K562 (cell line): ENCODE measurements at regions not wholly inside any gene's neighbourhood (a gene's known extent, or its start where the extent isn't known, plus 50 kb on each side); places are given as distances from the start of the nearest gene placed in this dataset.

Experiments used
- COPS2 ChIP-seq: fragments of 450-650 bp; conservative IDR thresholded peaks from 2 replicates; pipeline ENCODE4 v1.6.1; 2016; ENCODE audit warnings: mild to moderate bottlenecking, moderate library complexity
- CREM ChIP-seq: IDR thresholded peaks from 2 replicates; pipeline ENCODE4 v1.6.1; 2014; ENCODE audit warnings: antibody characterized with exemption, low read depth
- DDX20 ChIP-seq: fragments of 450-650 bp; IDR thresholded peaks from 2 replicates; pipeline ENCODE4 v1.6.1; 2016; ENCODE audit warnings: missing genetic modification characterization, low read depth, mild to moderate bottlenecking, missing compliant biosample characterization, moderate library complexity
- FOS ChIP-seq: IDR thresholded peaks from 3 replicates; pipeline ENCODE4 v1.6.1; 2011; ENCODE audit not compliant: insufficient read length; ENCODE audit errors: extremely low read depth
- NCOR1 ChIP-seq: fragments of 450-650 bp; IDR thresholded peaks from 2 replicates; pipeline ENCODE4 v1.6.1; 2016; ENCODE audit warnings: mild to moderate bottlenecking, moderate library complexity
- POLR2A ChIP-seq: fragments of 450-650 bp; conservative IDR thresholded peaks from 2 replicates; pipeline ENCODE4 v1.6.1; 2016
- POLR2AphosphoS2 ChIP-seq: IDR thresholded peaks from 2 replicates; pipeline ENCODE4 v1.6.1; 2012; ENCODE audit warnings: low read length, improper control_type of control experiment
- RFX5 ChIP-seq: IDR thresholded peaks from 2 replicates; pipeline ENCODE4 v1.6.1; 2011; ENCODE audit warnings: low read depth, mild to moderate bottlenecking, improper control_type of control experiment, low read length
- TAF1 ChIP-seq: IDR thresholded peaks from 2 replicates; pipeline ENCODE4 v1.6.1; 2011; ENCODE audit warnings: mild to moderate bottlenecking, low read length, moderate library complexity; ENCODE audit not compliant: insufficient read depth, control insufficient read depth, severe bottlenecking; ENCODE audit errors: extremely low read depth
- ZNF140 ChIP-seq: fragments of 250-450 bp; sonication (Bioruptor Pico); IDR thresholded peaks from 2 replicates; pipeline ENCODE4 v1.8.0; 2021; ENCODE audit warnings: moderate library complexity, mild to moderate bottlenecking, inconsistent platforms
- TF ChIP-seq, protein P1 (sequence below), 3 experiments: IDR thresholded peaks in 2 of 3; conservative IDR thresholded peaks in 1 of 3; 2 replicates each; pipeline ENCODE4 v1.5.1; 2011 to 2012; ENCODE audit warnings: low read length in 3 of 3, mild to moderate bottlenecking in 3 of 3, control low read depth in 2 of 3, improper control_type of control experiment in 1 of 3, inconsistent platforms in 1 of 3, low read depth in 1 of 3, mixed read lengths in 1 of 3, moderate library complexity in 1 of 3; ENCODE audit not compliant: insufficient read depth in 2 of 3
- TF ChIP-seq, protein P2 (sequence below): fragments of 450-650 bp; IDR thresholded peaks from 2 replicates; pipeline ENCODE4 v1.6.1; 2016; ENCODE audit warnings: borderline replicate concordance
- TF ChIP-seq, protein P3 (sequence below): sonication (generic); formaldehyde crosslinking; IDR thresholded peaks from 2 replicates; pipeline ENCODE4 v1.8.1; 2023; ENCODE audit warnings: mild to moderate bottlenecking, missing genetic modification reagents
- TF ChIP-seq, protein P4 (sequence below): sonication (generic); formaldehyde crosslinking; IDR thresholded peaks from 2 replicates; pipeline ENCODE4 v1.8.0; 2022; ENCODE audit warnings: mild to moderate bottlenecking, missing genetic modification reagents

DNA sequence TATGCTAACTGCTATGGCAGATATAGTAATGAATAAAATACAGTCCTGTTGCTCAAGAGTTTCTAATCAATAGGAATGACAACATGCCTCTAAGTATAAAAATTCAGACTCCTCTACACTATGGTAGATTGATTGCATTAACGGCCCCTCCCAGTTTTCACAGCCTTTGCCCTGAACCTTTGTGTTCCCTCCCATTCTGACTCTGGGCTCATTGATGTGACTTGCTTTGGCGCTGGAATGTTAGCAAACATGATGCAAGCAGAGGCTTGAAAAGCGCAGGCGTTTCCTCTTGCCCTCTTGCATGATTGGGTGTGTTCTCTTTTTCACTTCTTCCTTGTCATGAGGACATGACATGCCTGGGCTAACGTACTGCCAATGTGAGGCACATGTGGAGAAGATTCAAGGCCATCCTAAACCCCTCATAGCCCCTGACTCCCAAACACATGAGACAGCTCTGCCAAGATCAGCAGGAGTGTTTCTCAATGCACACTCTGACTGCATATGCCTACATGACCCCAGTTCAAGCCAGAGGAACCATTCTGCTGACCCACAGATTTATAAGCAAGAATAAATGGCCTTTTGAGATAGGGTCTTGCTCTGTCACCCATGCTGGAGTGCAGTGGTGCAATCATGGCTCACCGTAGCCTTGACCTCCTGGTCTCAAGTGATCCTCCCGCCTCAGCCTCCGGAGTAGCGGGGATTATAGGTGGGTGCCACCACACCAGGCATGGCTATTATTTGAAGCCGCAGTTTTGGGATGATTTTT is 49.7 kb upstream of the CD28 start:
- TF ChIP-seq, protein P1, sequence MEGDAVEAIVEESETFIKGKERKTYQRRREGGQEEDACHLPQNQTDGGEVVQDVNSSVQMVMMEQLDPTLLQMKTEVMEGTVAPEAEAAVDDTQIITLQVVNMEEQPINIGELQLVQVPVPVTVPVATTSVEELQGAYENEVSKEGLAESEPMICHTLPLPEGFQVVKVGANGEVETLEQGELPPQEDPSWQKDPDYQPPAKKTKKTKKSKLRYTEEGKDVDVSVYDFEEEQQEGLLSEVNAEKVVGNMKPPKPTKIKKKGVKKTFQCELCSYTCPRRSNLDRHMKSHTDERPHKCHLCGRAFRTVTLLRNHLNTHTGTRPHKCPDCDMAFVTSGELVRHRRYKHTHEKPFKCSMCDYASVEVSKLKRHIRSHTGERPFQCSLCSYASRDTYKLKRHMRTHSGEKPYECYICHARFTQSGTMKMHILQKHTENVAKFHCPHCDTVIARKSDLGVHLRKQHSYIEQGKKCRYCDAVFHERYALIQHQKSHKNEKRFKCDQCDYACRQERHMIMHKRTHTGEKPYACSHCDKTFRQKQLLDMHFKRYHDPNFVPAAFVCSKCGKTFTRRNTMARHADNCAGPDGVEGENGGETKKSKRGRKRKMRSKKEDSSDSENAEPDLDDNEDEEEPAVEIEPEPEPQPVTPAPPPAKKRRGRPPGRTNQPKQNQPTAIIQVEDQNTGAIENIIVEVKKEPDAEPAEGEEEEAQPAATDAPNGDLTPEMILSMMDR (IDR thresholded peaks at IDR 0.05 in 2 of 3, conservative IDR thresholded peaks at IDR 0.05 in 1 of 3; ENCODE audit: insufficient read depth in 2 of 3, low read depth in 1 of 3, low read length in 3 of 3), result no peak
- TF ChIP-seq POLR2A, result no peak
- TF ChIP-seq DDX20, result no peak
- no peak for TF ChIP-seq TAF1
- TF ChIP-seq FOS, result no peak
- TF ChIP-seq NCOR1, result no peak
- TF ChIP-seq POLR2AphosphoS2, result no peak
- TF ChIP-seq, protein P2, sequence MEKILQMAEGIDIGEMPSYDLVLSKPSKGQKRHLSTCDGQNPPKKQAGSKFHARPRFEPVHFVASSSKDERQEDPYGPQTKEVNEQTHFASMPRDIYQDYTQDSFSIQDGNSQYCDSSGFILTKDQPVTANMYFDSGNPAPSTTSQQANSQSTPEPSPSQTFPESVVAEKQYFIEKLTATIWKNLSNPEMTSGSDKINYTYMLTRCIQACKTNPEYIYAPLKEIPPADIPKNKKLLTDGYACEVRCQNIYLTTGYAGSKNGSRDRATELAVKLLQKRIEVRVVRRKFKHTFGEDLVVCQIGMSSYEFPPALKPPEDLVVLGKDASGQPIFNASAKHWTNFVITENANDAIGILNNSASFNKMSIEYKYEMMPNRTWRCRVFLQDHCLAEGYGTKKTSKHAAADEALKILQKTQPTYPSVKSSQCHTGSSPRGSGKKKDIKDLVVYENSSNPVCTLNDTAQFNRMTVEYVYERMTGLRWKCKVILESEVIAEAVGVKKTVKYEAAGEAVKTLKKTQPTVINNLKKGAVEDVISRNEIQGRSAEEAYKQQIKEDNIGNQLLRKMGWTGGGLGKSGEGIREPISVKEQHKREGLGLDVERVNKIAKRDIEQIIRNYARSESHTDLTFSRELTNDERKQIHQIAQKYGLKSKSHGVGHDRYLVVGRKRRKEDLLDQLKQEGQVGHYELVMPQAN, result no peak
- TF ChIP-seq ZNF140 (CRISPR knock-in tag), result no peak
- TF ChIP-seq CREM, result no peak
- TF ChIP-seq, protein P3, sequence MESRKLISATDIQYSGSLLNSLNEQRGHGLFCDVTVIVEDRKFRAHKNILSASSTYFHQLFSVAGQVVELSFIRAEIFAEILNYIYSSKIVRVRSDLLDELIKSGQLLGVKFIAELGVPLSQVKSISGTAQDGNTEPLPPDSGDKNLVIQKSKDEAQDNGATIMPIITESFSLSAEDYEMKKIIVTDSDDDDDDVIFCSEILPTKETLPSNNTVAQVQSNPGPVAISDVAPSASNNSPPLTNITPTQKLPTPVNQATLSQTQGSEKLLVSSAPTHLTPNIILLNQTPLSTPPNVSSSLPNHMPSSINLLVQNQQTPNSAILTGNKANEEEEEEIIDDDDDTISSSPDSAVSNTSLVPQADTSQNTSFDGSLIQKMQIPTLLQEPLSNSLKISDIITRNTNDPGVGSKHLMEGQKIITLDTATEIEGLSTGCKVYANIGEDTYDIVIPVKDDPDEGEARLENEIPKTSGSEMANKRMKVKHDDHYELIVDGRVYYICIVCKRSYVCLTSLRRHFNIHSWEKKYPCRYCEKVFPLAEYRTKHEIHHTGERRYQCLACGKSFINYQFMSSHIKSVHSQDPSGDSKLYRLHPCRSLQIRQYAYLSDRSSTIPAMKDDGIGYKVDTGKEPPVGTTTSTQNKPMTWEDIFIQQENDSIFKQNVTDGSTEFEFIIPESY (CRISPR knock-in tag), result no peak
- no peak for TF ChIP-seq COPS2
- TF ChIP-seq, protein P4, sequence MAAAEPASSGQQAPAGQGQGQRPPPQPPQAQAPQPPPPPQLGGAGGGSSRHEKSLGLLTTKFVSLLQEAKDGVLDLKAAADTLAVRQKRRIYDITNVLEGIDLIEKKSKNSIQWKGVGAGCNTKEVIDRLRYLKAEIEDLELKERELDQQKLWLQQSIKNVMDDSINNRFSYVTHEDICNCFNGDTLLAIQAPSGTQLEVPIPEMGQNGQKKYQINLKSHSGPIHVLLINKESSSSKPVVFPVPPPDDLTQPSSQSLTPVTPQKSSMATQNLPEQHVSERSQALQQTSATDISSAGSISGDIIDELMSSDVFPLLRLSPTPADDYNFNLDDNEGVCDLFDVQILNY (CRISPR knock-in tag), result no peak
- TF ChIP-seq RFX5, result no peak
